H1 (cell line): ENCODE measurements at regions not wholly inside any gene's neighbourhood (a gene's known extent, or its start where the extent isn't known, plus 50 kb on each side); places are given as distances from the start of the nearest gene placed in this dataset.

Experiments
- CTCF ChIA-PET: fragments of 300-600 bp; sonication (Branson Sonifier 250); formaldehyde crosslinking; loops from one replicate; lab custom pipeline; 2021; ENCODE audit not compliant: partially characterized antibody; lab: Charles Lee
- POLR2A ChIA-PET: fragments of 300-600 bp; sonication (Branson Sonifier 250); formaldehyde crosslinking; loops from one replicate; lab custom pipeline; 2021; ENCODE audit warnings: inconsistent platforms; ENCODE audit not compliant: partially characterized antibody; lab: Charles Lee
- DNase-seq, 2 experiments: peaks; one replicate each; pipeline versions ENCODE4 v3.0.0 to v3.0.0-alpha.2; 2010 to 2022; ENCODE audit warnings: low spot score in 2 of 2, low read depth in 1 of 2, mixed read lengths in 1 of 2
- FAIRE-seq: peaks from 2 replicates; lab custom pipeline; 2011; peaks lifted over from hg19 to GRCh38; lab: Jason Lieb, UNC
- H2AFZ ChIP-seq: 2 replicates; pipeline ENCODE4 v1.8.1; 2012; ENCODE audit warnings: low read length, inconsistent platforms
- H2AK5ac ChIP-seq: 2 replicates; pipeline ENCODE4 v1.6.1; 2013; ENCODE audit warnings: low read depth, low read length
- H2BK120ac ChIP-seq: replicated peaks from 2 replicates; pipeline ENCODE3; 2013; ENCODE audit warnings: low read depth, low read length, inconsistent platforms
- H2BK12ac ChIP-seq: 2 replicates; pipeline ENCODE4 v1.6.1; 2013; ENCODE audit warnings: low read depth, low read length
- H2BK15ac ChIP-seq: 2 replicates; pipeline ENCODE4 v1.6.1; 2013; ENCODE audit warnings: low read length
- H2BK20ac ChIP-seq: 2 replicates; pipeline ENCODE4 v1.6.1; 2013; ENCODE audit warnings: low read length
- H2BK5ac ChIP-seq: 2 replicates; pipeline ENCODE4 v1.6.1; 2013; ENCODE audit warnings: low read depth, low read length
- H3K14ac ChIP-seq: 2 replicates; pipeline ENCODE4 v1.6.1; 2013; ENCODE audit warnings: inconsistent platforms; ENCODE audit not compliant: insufficient read length
- H3K18ac ChIP-seq: 2 replicates; pipeline ENCODE4 v1.6.1; 2013; ENCODE audit warnings: low read length; ENCODE audit errors: extremely low read depth
- H3K23ac ChIP-seq: 2 replicates; pipeline ENCODE4 v1.6.1; 2013; ENCODE audit warnings: inconsistent platforms; ENCODE audit not compliant: insufficient read length
- H3K23me2 ChIP-seq: 2 replicates; pipeline ENCODE4 v1.6.1; 2013; ENCODE audit warnings: low read depth, low read length
- H3K27ac ChIP-seq: 2 replicates; pipeline ENCODE4 v1.6.1; 2011; ENCODE audit warnings: low read depth, low read length, inconsistent platforms
- H3K27me3 ChIP-seq, 4 experiments: replicated peaks in 1 of 4; 1 replicate in 1 of 4; 2 replicates in 3 of 4; pipeline versions ENCODE4 v1.6.1 to v1.8.1; 2011 to 2013; ENCODE audit warnings: low read length in 3 of 4, mild to moderate bottlenecking in 3 of 4, inconsistent platforms in 2 of 4, mixed read lengths in 2 of 4, moderate library complexity in 1 of 4; ENCODE audit not compliant: control insufficient read depth in 3 of 4, insufficient read depth in 3 of 4; ENCODE audit errors: extremely low read depth in 1 of 4
- H3K36me3 ChIP-seq, 4 experiments: 2 replicates each; pipeline versions ENCODE4 v1.6.1 to v1.8.1; 2011 to 2013; ENCODE audit warnings: mild to moderate bottlenecking in 4 of 4, low read length in 3 of 4, moderate library complexity in 2 of 4, control low read depth in 1 of 4, inconsistent platforms in 1 of 4; ENCODE audit not compliant: insufficient read depth in 4 of 4, control insufficient read depth in 2 of 4
- H3K4ac ChIP-seq: replicated peaks from 2 replicates; pipeline ENCODE3; 2013; ENCODE audit warnings: low read length, low read depth, mixed read lengths, inconsistent platforms; ENCODE audit not compliant: insufficient read length
- H3K4me1 ChIP-seq, 4 experiments: replicated peaks in 1 of 4; 1 replicate in 1 of 4; 2 replicates in 3 of 4; pipeline versions ENCODE4 v1.6.1 to v1.8.1; 2011 to 2013; ENCODE audit warnings: low read length in 3 of 4, inconsistent platforms in 2 of 4, mixed read lengths in 1 of 4; ENCODE audit not compliant: insufficient read depth in 4 of 4, control insufficient read depth in 3 of 4
- H3K4me2 ChIP-seq, 2 experiments: 2 replicates each; pipeline versions ENCODE4 v1.6.1 to v1.8.1; 2011 to 2013; ENCODE audit warnings: low read depth in 2 of 2, low read length in 2 of 2, control low read depth in 1 of 2, inconsistent platforms in 1 of 2, mild to moderate bottlenecking in 1 of 2; ENCODE audit not compliant: insufficient read depth in 1 of 2
- H3K4me3 ChIP-seq, 4 experiments: fragments of 200-600, 300-600 bp in 1 of 4; sonication (generic), shearing (Covaris generic), sonication (Bioruptor Twin) in 1 of 4; 2 replicates each; pipeline versions ENCODE4 v1.5.1 to v1.8.1; 2011 to 2016; ENCODE audit warnings: low read length in 4 of 4, low read depth in 3 of 4, control low read depth in 2 of 4, inconsistent platforms in 2 of 4, mild to moderate bottlenecking in 2 of 4, mixed read lengths in 1 of 4, moderate library complexity in 1 of 4; ENCODE audit not compliant: insufficient read depth in 2 of 4; ENCODE audit errors: extremely low read depth in 1 of 4
- H3K56ac ChIP-seq: replicated peaks from 2 replicates; pipeline ENCODE3; 2013; ENCODE audit warnings: low read depth, mild to moderate bottlenecking, mixed read lengths, low read length, inconsistent platforms; ENCODE audit not compliant: insufficient read length
- H3K79me1 ChIP-seq: 2 replicates; pipeline ENCODE4 v1.6.1; 2013; ENCODE audit warnings: low read depth, low read length, control low read depth
- H3K79me2 ChIP-seq, 2 experiments: 2 replicates each; pipeline versions ENCODE4 v1.6.1 to v1.8.1; 2012 to 2013; ENCODE audit warnings: low read length in 2 of 2, mild to moderate bottlenecking in 2 of 2, inconsistent platforms in 1 of 2; ENCODE audit not compliant: insufficient read depth in 2 of 2, control insufficient read depth in 1 of 2
- H3K9ac ChIP-seq, 4 experiments: replicated peaks in 1 of 4; 1 replicate in 1 of 4; 2 replicates in 3 of 4; pipeline versions ENCODE4 v1.6.1 to v1.8.1; 2011 to 2013; ENCODE audit warnings: low read depth in 3 of 4, low read length in 3 of 4, control low read depth in 2 of 4, mild to moderate bottlenecking in 2 of 4, moderate library complexity in 2 of 4, inconsistent platforms in 1 of 4; ENCODE audit errors: extremely low read depth in 1 of 4
- H3K9me3 ChIP-seq, 2 experiments: 2 replicates each; pipeline versions ENCODE4 v1.6.1 to v1.8.1; 2012 to 2013; ENCODE audit warnings: mild to moderate bottlenecking in 2 of 2, moderate library complexity in 2 of 2, control low read depth in 1 of 2, inconsistent platforms in 1 of 2, low read depth in 1 of 2, low read length in 1 of 2, mixed read lengths in 1 of 2; ENCODE audit not compliant: insufficient read depth in 2 of 2
- H4K20me1 ChIP-seq, 2 experiments: replicated peaks in 1 of 2; 2 replicates each; pipeline versions ENCODE3 to v1.8.1; 2011 to 2013; ENCODE audit warnings: inconsistent platforms in 2 of 2, low read length in 2 of 2, mild to moderate bottlenecking in 1 of 2; ENCODE audit not compliant: insufficient read depth in 2 of 2, control insufficient read depth in 1 of 2
- H4K5ac ChIP-seq: 2 replicates; pipeline ENCODE4 v1.6.1; 2013; ENCODE audit warnings: low read length, low read depth, mixed read lengths, inconsistent platforms; ENCODE audit not compliant: insufficient read length
- H4K8ac ChIP-seq: 2 replicates; pipeline ENCODE4 v1.8.0; 2013; ENCODE audit warnings: mild to moderate bottlenecking, moderate library complexity, low read length, inconsistent platforms; ENCODE audit not compliant: insufficient read depth; ENCODE audit errors: extremely low read depth
- H4K91ac ChIP-seq: replicated peaks from 2 replicates; pipeline ENCODE3; 2013; ENCODE audit warnings: low read length, mixed read lengths, inconsistent platforms; ENCODE audit not compliant: insufficient read length
- EZH2 ChIP-seq: fragments of 200-600 bp; sonication (generic); IDR thresholded peaks from 2 replicates; pipeline ENCODE4 v1.7.1; 2012; ENCODE audit warnings: low read depth, mild to moderate bottlenecking, moderate library complexity, low read length, inconsistent platforms; ENCODE audit not compliant: severe bottlenecking
- JUN ChIP-seq: IDR thresholded peaks from 2 replicates; pipeline ENCODE4 v1.6.1; 2011; ENCODE audit warnings: low read depth, mild to moderate bottlenecking, improper control_type of control experiment, low read length
- KDM1A ChIP-seq: fragments of 200-600, 300-600 bp; sonication (generic); IDR thresholded peaks from 2 replicates; pipeline ENCODE4 v1.7.1; 2016; ENCODE audit warnings: mild to moderate bottlenecking, low read length, borderline replicate concordance
- WGBS, 2 experiments: shearing (Covaris generic) in 1 of 2; methylation state at CpG; one replicate each; pipeline versions ENCODE4 v1.1.6 to v1.1.7; 2013 to 2015; ENCODE audit warnings: low lambda C conversion rate in 2 of 2, mixed read lengths in 2 of 2, inconsistent platforms in 1 of 2, low coverage in 1 of 2, missing lambda C conversion rate in 1 of 2; ENCODE audit not compliant: insufficient replicate concordance in 2 of 2, insufficient coverage in 1 of 2, insufficient read length in 1 of 2; ENCODE audit errors: extremely low coverage in 1 of 2, missing lambda C conversion rate in 1 of 2; 5-methylcytosine and 5-hydroxymethylcytosine counted together

- Histone ChIP-seq H3K23ac (no peak overlapping the region), H3K9me3 (no peaks in the 10 kb centered on the region), H2BK20ac (no peak overlapping the region), H3K79me2 (no peaks in the 10 kb centered on the region), H3K18ac (no peak overlapping the region), H3K79me1 (no peaks in the 10 kb centered on the region)
- TF ChIP-seq JUN (no peak), KDM1A (no peak), EZH2 (no peak)
- TF ChIP-seq, all 59 proteins: peak for 0
- WGBS, 2 experiments = 85% methylated on average over 2 of the region's 2 CpGs; no CpG with 5 or more reads in 1 of the 2 experiments
- H2AFZ ChIP-seq = no peak overlapping the region
- H2AK5ac ChIP-seq = no peak overlapping the region
- H3K4me3 ChIP-seq = no peak overlapping the region
- H2BK5ac ChIP-seq = no peak overlapping the region
- POLR2A ChIA-PET = no interaction called here
- H4K20me1 ChIP-seq = no peaks in the 10 kb centered on the region
- no peak overlapping the region for H3K4me2 ChIP-seq
- H2BK120ac ChIP-seq = no peak overlapping the region
- no peak overlapping the region for H4K91ac ChIP-seq
- CTCF ChIA-PET = interaction anchor here (0.8 to 1.5 kb wide), 2 partner anchors 116 to 238 kb away, joined by 3 to 4 read pairs; no protein-coding TSS in a partner anchor
- H3K56ac ChIP-seq = no peak overlapping the region
- no peak overlapping the region for H3K27ac ChIP-seq
- H3K14ac ChIP-seq = no peak overlapping the region
- no peak for FAIRE-seq
- H3K4ac ChIP-seq = no peak overlapping the region
- no peak overlapping the region for H4K5ac ChIP-seq
- H2BK12ac ChIP-seq = no peak overlapping the region
- no peaks in the 10 kb centered on the region for H3K36me3 ChIP-seq
- H3K4me1 ChIP-seq = no peaks in the 10 kb centered on the region
- DNase-seq = no peak
- no peak overlapping the region for H4K8ac ChIP-seq
- no peaks in the 10 kb centered on the region for H3K27me3 ChIP-seq
- H3K23me2 ChIP-seq = no peaks in the 10 kb centered on the region; the same call in 1 of the 2 replicates
- no peak overlapping the region for H2BK15ac ChIP-seq
- H3K9ac ChIP-seq = no peak overlapping the region
Measured at GRCh38 chr12:88876857-88877256, 296.6 kb upstream of the KITLG start.
